GM19025 (cell line): ENCODE measurements at regions not wholly inside any gene's neighbourhood (a gene's known extent, or its start where the extent isn't known, plus 50 kb on each side); places are given as distances from the start of the nearest gene placed in this dataset.

Experiments
- ATAC-seq: cut with Tn5 transposase; IDR thresholded peaks from one replicate; pipeline ENCODE4 v1.9.1; 2021; ENCODE audit warnings: mild to moderate bottlenecking, low read depth, moderate library complexity; ENCODE audit not compliant: unreplicated experiment

GRCh38 chr12:23423796-23424195 lies 525.7 kb downstream of the SOX5 start:
- ATAC-seq, result no peak

DNA sequence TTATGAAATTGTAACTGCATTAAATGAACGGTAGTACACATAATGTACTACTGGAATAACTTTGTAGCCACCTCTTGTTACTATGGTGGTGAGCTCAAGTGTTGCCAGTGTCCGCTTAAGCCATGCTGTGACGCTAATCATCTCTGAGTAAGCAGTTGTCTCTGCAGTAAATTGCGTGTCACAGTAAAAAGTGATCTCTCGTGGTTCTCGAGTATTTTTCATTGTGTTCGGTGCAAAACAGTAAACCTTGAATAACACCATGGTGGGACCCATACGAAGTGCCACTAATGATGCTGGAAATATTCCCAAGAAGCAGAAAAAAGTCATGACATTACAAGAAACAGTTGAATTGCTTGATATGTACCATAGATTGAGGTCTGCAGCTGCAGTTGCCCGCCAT lies 524.8 kb downstream of the SOX5 start:
- no peak for ATAC-seq

GRCh38 chr12:23426328-23426727 lies 523.1 kb downstream of the SOX5 start:
- ATAC-seq, result no peak

DNA sequence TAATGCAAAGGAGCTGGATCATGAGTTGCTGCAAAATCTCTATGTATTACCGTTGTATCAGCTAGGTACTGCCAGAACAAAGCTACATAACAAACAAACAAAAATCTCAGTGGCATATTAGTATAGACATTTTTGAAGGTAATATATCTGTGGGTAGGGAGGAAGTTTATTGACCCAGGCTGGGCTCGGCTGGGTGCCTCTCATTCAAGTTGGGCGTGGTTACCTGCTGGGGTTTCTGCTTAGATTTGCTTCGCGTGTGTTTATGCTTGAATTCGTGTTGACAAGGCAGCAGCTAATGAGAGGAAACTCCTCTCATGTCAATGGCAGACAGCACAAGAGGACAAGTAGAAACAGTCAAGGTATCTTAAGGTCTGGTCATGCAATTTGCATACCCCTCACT lies 520.7 kb downstream of the SOX5 start:
- no peak for ATAC-seq

DNA sequence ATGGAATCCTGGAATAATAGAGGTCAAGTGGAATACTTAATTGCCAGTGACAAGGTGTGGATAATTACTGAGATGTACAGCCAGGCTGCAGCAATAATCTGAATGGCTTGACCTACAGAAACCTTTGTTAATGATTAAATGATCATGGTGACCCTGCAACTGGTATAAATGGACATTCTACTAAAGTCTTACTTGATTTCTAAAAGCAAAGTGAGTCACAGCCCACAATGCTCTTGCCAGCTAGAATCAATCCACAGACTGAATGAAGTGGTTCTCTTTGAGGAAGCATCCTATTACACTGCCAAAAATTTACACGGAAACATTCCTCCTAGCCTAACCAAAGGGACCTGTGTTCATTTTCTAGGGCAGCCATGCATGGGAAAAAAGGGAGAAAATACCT lies 518.5 kb downstream of the SOX5 start:
- ATAC-seq, result no peak

GRCh38 chr12:23433121-23433520 lies 516.3 kb downstream of the SOX5 start:
- no peak for ATAC-seq

DNA sequence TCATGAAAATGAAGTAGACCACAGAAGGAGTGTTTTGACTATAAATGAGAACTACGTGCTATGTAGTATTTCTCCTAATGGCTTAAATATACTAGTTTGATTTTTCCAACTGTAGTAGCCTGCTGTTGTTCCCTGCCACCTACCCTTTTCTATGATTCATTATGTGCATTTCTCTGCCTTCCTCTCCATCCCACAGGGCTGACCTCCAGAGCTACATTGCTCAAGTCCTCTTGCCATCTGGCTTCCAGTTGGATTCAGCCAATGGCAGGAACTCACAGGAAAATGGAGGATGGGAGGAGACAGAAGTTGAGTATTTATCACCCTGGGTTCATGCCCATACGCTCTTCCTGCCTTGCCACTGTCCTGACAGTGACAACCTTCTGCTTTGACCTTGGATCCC lies 515.3 kb downstream of the SOX5 start:
- ATAC-seq, result no peak

GRCh38 chr12:23446746-23447145 lies 502.7 kb downstream of the SOX5 start:
- no peak for ATAC-seq

GRCh38 chr12:23450810-23451209 lies 498.7 kb downstream of the SOX5 start:
- no peak for ATAC-seq

GRCh38 chr12:23455283-23455682 lies 494.2 kb downstream of the SOX5 start:
- no peak for ATAC-seq

- ATAC-seq, result no peak
These were observed 490.8 kb downstream of the SOX5 start for GRCh38 chr12:23458640-23459039.

DNA sequence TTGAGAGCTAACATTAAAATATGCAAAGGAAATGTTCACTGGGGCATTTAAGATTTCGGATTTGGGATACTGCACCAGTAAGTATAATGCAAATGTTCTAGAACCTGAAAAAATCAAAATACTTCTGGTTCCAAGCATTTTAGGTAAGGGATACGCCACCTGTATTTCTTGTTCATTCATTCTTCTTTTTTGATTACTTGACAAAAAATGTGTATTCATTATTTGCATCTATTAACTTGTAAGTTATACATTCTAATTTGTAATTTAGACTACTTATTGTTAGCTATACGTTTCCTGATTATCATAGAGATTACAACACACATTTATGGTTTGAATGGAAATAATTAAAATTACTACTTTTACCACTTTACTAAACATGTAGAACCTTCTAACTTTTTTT lies 486.9 kb downstream of the SOX5 start:
- ATAC-seq, result no peak

- no peak for ATAC-seq
These were observed 486.3 kb downstream of the SOX5 start for GRCh38 chr12:23463172-23463571.

DNA sequence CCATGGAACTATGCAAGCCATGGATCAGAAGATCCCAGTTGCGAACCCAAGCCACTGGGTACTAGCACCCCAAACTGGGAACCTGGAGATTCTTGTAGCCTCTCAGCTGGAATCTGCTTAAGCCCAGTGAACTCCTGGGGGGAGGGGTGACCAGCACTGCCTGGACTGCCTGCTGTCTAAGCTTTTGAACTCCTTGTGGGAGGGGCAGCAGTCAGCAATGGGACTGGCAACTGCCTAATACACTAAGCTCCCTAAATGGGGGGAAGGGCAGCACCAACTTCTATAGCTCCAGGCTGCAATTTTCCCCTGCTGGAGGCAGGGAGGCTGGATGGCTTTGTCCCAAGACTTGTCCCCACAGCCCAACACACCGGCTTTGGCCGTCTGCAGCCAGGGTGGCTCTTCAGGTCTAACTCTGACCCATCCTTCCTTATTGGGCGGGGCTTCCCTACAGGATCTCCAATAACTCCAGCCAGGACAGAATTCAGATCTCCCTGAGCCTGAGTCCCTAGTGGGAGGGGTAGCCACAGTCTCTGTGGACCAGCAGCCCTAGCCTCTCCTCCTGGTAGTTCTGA lies 485.1 kb downstream of the SOX5 start:
- no peak for ATAC-seq

DNA sequence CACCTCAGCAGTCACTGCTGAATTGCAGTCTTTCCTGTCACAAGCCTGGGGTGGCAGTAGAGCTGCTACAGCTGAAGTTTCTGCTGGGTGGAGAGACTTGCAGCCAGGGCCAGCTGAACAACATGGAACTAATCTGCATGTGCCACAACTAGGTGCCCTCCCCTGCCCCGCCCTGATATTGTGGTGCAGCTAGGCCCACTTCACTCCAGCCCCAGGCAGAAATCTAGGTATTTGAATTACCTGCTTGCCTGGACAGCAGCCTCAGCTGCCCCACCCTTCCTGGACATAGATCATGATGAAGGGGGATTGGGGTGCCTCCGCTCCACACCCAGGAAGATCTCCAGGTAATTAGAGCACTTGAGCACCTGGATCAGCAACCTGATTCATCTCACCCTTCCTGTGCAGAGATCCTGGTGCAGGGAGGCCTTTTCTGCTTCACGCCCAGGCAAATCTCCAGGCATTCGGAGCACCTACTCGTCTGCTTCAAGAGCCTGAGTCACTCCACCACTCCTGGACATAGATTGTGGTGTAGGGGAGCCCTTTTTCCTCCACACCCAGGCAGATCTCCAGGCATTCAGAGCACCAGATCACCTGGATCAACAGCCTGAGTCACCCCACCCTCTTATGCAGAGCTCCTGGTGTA lies 477.0 kb downstream of the SOX5 start:
- ATAC-seq, result no peak

GRCh38 chr12:23473071-23473470 lies 476.4 kb downstream of the SOX5 start:
- no peak for ATAC-seq

GRCh38 chr12:23474438-23474976 lies 475.0 kb downstream of the SOX5 start:
- no peak for ATAC-seq
